ENCODE measurements at regions not wholly inside any gene's neighbourhood (a gene's known extent, or its start where the extent isn't known, plus 50 kb on each side); places are given as distances from the start of the nearest gene placed in this dataset.

DNA sequence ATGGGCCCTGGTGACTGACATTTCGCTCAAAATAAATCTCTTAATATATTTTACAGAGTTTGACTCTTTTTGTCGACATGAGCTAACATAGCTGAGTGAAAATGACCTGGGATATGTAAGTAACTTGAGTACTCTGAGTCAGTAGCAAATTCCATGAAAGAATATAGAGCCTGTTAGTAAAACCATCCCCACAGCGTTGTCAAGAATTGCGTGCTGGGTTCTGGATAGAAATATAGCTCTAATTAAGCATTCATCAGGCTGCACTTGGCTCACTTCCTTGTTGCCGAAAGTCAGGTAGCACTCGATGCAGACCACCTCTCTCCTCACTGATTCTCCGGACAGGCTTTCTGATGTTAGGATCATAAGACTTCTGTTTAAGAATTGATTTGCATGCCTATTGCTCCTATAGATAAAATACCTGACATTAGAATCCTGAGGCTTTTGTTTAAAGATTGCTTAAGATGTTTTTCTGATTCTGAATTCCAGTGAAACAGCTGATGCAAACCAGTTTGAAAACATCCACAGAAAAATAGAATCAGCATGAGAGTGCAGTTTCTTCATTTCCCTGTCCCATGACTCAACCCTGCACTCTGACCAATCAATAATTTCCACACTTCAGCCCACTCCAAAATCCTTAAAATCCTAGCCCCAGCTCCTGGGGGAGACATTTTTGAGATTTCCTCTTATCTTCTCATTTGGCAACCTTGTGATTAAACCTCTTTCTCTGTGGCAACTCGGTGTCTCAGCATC, 310.6 kb downstream of the DIRAS2 start:
- H3K27me3 Mint-ChIP-seq: peaks cover 16% of the 10 kb centered on the region
- no peaks in the 10 kb centered on the region for H3K9me3 Mint-ChIP-seq
- intact Hi-C loops (cut with micrococcal nuclease): no loop called here
- peak overlapping the region; percentile 3 for H3K27ac Mint-ChIP-seq
- no peak overlapping the region for H3K4me3 Mint-ChIP-seq
- H3K4me1 Mint-ChIP-seq (ENCODE audit: low read depth): peaks cover 11% of the 10 kb centered on the region
- no peaks in the 10 kb centered on the region for H3K36me3 Mint-ChIP-seq (ENCODE audit: low read depth)

DNA sequence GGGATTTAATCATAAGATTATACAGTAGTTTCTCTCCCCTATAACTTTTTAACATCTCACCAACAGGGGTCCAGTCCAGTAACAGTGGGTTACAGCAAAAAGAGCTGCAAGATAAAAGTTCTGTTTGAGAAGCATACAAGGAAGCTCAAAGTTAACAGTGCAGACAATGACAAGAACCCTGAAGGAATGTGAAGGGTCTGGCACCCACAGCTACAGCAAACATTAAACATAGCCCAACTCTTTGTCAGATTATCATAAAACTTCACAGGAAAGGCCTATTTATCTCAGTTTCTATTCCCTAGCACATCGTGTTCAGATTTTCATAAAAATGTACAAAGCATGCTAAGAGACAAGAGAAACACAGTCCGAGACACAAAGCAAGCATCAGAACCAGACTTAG, 309.4 kb downstream of the DIRAS2 start:
- Mint-ChIP-seq H3K4me1 (ENCODE audit: low read depth) (peaks cover 11% of the 10 kb centered on the region), H3K4me3 (no peak overlapping the region), H3K27me3 (peaks cover 16% of the 10 kb centered on the region), H3K36me3 (ENCODE audit: low read depth) (no peaks in the 10 kb centered on the region), H3K9me3 (no peaks in the 10 kb centered on the region), H3K27ac (no peak overlapping the region)
- intact Hi-C loops (cut with micrococcal nuclease): no loop called here

DNA sequence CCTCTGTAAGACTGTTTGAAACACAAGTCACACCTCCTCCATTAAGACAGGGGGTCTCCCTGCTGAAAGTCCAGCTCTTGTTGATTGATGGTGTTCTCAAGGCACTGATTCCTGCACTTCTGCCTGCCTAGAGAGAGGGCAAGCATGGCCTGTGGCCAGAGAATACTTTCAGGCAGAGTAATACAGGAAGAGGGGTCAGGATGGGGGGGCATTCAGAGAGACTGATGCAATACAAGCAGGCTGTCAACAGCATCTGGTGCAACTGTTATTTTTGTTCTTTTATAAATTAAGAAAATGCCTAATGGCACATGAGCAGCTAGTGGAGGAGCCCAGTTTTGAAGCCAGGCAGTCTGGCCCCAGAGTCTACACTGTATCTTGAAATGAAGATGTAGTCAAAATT, 302.2 kb downstream of the DIRAS2 start:
- intact Hi-C loops (cut with micrococcal nuclease): no loop called here
- Mint-ChIP-seq H3K27me3 (peaks cover 8% of the 10 kb centered on the region), H3K4me1 (ENCODE audit: low read depth) (no peaks in the 10 kb centered on the region), H3K27ac (no peak overlapping the region), H3K4me3 (no peak overlapping the region), H3K9me3 (no peaks in the 10 kb centered on the region), H3K36me3 (ENCODE audit: low read depth) (no peaks in the 10 kb centered on the region)

DNA sequence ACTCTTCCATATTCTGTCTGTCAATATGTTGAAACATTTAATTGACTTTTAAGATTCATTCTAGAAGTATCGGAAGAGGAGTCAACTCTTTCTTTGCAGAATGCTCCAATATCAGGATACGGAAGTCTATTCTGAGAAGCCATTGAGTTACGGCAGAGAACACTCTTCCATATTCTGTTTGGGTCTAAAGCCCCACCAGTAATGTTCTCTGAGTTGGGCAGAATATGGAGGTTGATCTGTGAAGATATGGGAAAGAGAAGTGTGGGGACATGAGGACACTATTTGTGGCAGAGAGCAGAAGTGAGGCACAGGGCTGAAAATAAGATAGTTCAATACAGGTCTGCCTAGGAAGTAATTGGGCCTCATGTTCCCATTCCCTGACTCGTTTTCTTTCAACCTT, 300.0 kb downstream of the DIRAS2 start:
- Mint-ChIP-seq H3K27me3 (peaks cover 6% of the 10 kb centered on the region), H3K4me1 (ENCODE audit: low read depth) (no peaks in the 10 kb centered on the region), H3K4me3 (no peak overlapping the region), H3K27ac (no peak overlapping the region), H3K36me3 (ENCODE audit: low read depth) (no peaks in the 10 kb centered on the region), H3K9me3 (no peaks in the 10 kb centered on the region)
- intact Hi-C loops (cut with micrococcal nuclease): no loop called here

- Mint-ChIP-seq H3K4me1 (ENCODE audit: low read depth) (no peaks in the 10 kb centered on the region), H3K36me3 (ENCODE audit: low read depth) (no peaks in the 10 kb centered on the region), H3K9me3 (no peaks in the 10 kb centered on the region), H3K4me3 (no peak overlapping the region), H3K27ac (no peak overlapping the region), H3K27me3 (peaks cover 6% of the 10 kb centered on the region)
- intact Hi-C loops (cut with micrococcal nuclease): no loop called here
These were observed 299.3 kb downstream of the DIRAS2 start for GRCh38 chr9:90343366-90343765.

DNA sequence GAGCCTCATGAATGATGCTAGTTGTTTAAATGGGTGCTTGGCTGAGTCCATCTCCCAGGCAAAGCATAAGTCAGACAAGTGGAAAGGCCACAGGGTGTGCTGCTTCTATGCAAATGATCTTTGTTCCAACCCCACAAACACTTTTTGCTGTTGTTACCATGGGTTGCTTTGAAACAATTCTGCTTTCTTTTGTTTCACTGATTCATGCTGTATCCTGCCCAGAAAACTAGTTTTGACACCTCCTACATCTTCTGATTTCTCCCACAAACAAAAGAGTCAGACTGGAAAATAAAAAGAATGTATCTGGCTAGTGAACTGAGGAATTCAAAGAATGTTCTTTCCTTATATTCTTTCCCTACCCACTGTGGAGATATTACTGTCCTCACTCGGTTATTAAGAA, 298.6 kb downstream of the DIRAS2 start:
- intact Hi-C loops (cut with micrococcal nuclease): no loop called here
- Mint-ChIP-seq H3K36me3 (ENCODE audit: low read depth) (no peaks in the 10 kb centered on the region), H3K27ac (no peak overlapping the region), H3K27me3 (peaks cover 6% of the 10 kb centered on the region), H3K4me1 (ENCODE audit: low read depth) (no peaks in the 10 kb centered on the region), H3K9me3 (no peaks in the 10 kb centered on the region), H3K4me3 (no peak overlapping the region)

DNA sequence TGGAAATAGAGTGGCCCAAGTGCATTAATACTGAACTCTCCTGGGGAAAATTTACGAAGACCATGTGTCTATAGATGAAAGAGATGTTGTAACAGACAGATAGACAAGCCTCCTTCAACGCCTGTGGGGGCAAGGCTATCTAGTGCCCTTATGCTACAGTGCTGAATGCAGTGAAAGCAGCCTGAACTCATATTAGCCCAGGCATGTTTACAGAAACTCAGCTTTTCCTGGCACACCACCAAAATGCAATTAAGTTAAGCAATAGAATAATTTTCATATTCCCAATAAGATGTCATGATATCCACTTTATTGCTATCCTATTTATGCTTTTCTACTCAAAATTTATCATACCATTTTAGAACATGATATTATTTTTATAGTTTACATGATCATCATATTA, 277.0 kb downstream of the DIRAS2 start:
- H3K27me3 Mint-ChIP-seq: peaks cover 22% of the 10 kb centered on the region
- intact Hi-C loops (cut with micrococcal nuclease): no loop called here
- H3K27ac Mint-ChIP-seq: no peak overlapping the region
- H3K4me3 Mint-ChIP-seq: no peak overlapping the region
- H3K36me3 Mint-ChIP-seq (ENCODE audit: low read depth): no peaks in the 10 kb centered on the region
- H3K4me1 Mint-ChIP-seq (ENCODE audit: low read depth): no peaks in the 10 kb centered on the region
- no peaks in the 10 kb centered on the region for H3K9me3 Mint-ChIP-seq

DNA sequence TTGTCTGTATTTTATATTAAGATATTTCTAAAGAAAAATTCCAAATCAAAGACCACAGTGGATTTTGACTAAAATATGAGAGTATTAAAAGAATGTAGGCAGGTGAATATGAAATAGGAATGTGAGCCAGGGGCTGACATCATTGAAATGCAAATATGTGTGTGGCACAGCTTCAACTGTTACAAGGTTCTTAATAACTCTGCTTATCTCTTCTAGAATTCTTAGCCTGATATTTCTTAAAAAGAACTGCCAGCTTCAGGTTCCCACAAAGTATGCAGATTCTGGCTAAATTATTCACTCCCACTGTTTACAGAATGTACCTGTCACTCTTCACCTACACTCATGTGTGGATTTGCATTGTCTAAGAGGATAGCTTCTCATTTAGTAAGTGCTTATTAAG, 274.4 kb downstream of the DIRAS2 start:
- no peak overlapping the region for H3K4me3 Mint-ChIP-seq
- no peak overlapping the region for H3K27ac Mint-ChIP-seq
- H3K27me3 Mint-ChIP-seq: peaks cover 24% of the 10 kb centered on the region
- H3K36me3 Mint-ChIP-seq (ENCODE audit: low read depth): no peaks in the 10 kb centered on the region
- intact Hi-C loops (cut with micrococcal nuclease): no loop called here
- no peaks in the 10 kb centered on the region for H3K4me1 Mint-ChIP-seq (ENCODE audit: low read depth)
- H3K9me3 Mint-ChIP-seq: no peaks in the 10 kb centered on the region

- H3K27me3 Mint-ChIP-seq: peaks cover 24% of the 10 kb centered on the region
These were observed 273.7 kb downstream of the DIRAS2 start for GRCh38 chr9:90368928-90369327.

GRCh38 chr9:90379771-90380170, 262.9 kb downstream of the DIRAS2 start:
- H3K27me3 Mint-ChIP-seq: peaks cover 18% of the 10 kb centered on the region
- H3K4me1 Mint-ChIP-seq (ENCODE audit: low read depth): no peaks in the 10 kb centered on the region
- no peaks in the 10 kb centered on the region for H3K36me3 Mint-ChIP-seq (ENCODE audit: low read depth)
- no peaks in the 10 kb centered on the region for H3K9me3 Mint-ChIP-seq
- intact Hi-C loops (cut with micrococcal nuclease): no loop called here
- H3K27ac Mint-ChIP-seq: no peak overlapping the region
- no peak overlapping the region for H3K4me3 Mint-ChIP-seq

More at GRCh38 chr9:90368928-90369327, 273.7 kb downstream of the DIRAS2 start:
- Mint-ChIP-seq H3K27ac (no peak overlapping the region), H3K4me1 (ENCODE audit: low read depth) (no peaks in the 10 kb centered on the region), H3K36me3 (ENCODE audit: low read depth) (no peaks in the 10 kb centered on the region), H3K9me3 (no peaks in the 10 kb centered on the region), H3K4me3 (no peak overlapping the region)
- intact Hi-C loops (cut with micrococcal nuclease): no loop called here

DNA sequence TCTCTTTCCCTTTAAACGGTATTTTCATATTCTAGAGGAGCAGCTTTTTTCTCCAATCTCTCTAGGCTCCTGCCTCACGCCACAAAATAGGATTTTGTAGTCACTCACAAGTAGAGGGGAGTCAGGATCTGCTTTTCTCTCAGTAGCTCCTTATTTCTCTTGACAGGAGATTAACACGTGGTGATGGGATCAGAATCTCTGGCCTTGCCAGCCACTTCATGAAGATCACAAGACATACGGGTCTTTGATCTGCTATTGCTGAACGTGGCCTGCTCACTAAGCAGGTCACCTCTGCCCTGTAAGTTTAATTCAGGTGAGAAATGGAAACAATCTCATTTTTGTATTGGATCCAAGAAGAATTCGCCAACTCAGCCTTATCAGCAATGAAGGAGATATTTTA, 257.5 kb downstream of the DIRAS2 start:
- Mint-ChIP-seq H3K27me3 (peaks cover 19% of the 10 kb centered on the region), H3K4me3 (no peak overlapping the region), H3K27ac (no peak overlapping the region), H3K4me1 (ENCODE audit: low read depth) (no peaks in the 10 kb centered on the region), H3K36me3 (ENCODE audit: low read depth) (no peaks in the 10 kb centered on the region), H3K9me3 (no peaks in the 10 kb centered on the region)
- intact Hi-C loops (cut with micrococcal nuclease): no loop called here

- H3K9me3 Mint-ChIP-seq: no peaks in the 10 kb centered on the region
- intact Hi-C loops (cut with micrococcal nuclease): no loop called here
- H3K27me3 Mint-ChIP-seq: peaks cover 6% of the 10 kb centered on the region
- no peaks in the 10 kb centered on the region for H3K36me3 Mint-ChIP-seq (ENCODE audit: low read depth)
- H3K27ac Mint-ChIP-seq: no peak overlapping the region
- H3K4me3 Mint-ChIP-seq: no peak overlapping the region
- no peaks in the 10 kb centered on the region for H3K4me1 Mint-ChIP-seq (ENCODE audit: low read depth)
These were observed 249.1 kb downstream of the DIRAS2 start for GRCh38 chr9:90393365-90394152.

GRCh38 chr9:90394871-90395270, 247.8 kb downstream of the DIRAS2 start:
- H3K36me3 Mint-ChIP-seq (ENCODE audit: low read depth): no peaks in the 10 kb centered on the region
- intact Hi-C loops (cut with micrococcal nuclease): no loop called here

DNA sequence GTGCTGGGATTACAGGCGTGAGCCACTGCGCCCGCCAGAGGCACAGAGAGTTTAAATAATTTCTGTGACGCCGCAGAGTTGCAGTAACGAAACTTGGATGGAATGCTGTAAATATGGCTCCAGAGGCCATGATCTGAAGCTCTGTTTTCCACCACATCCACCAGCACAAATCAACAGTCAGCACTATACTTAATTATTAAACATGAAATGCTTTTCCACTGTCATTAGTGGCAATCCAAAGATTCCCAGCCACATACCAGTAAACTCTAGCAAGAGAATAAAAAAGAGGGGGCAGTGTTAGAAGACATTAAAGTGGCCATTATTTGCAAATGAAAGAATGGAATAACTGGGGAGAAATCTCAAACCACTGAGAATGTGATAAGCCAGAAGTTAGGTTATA, 242.5 kb downstream of the DIRAS2 start:
- intact Hi-C loops (cut with micrococcal nuclease): no loop called here
- H3K27me3 Mint-ChIP-seq: peaks cover 7% of the 10 kb centered on the region
- no peak overlapping the region for H3K27ac Mint-ChIP-seq
- no peaks in the 10 kb centered on the region for H3K36me3 Mint-ChIP-seq (ENCODE audit: low read depth)
- H3K9me3 Mint-ChIP-seq: no peaks in the 10 kb centered on the region
- H3K4me3 Mint-ChIP-seq: no peak overlapping the region
- H3K4me1 Mint-ChIP-seq (ENCODE audit: low read depth): no peaks in the 10 kb centered on the region

More at GRCh38 chr9:90394871-90395270, 247.8 kb downstream of the DIRAS2 start:
- H3K27me3 Mint-ChIP-seq: peaks cover 5% of the 10 kb centered on the region
- no peaks in the 10 kb centered on the region for H3K4me1 Mint-ChIP-seq (ENCODE audit: low read depth)
- H3K9me3 Mint-ChIP-seq: no peaks in the 10 kb centered on the region
- H3K27ac Mint-ChIP-seq: no peak overlapping the region
- no peak overlapping the region for H3K4me3 Mint-ChIP-seq

All from dendritic cell treated with granulocyte-macrophage colony-stimulating factor and Interleukin-4, amounts not matched to agents 40 ng/mL and 50 ng/mL, for 4 days (primary cell).